ENCODE measurements at regions not wholly inside any gene's neighbourhood (a gene's known extent, or its start where the extent isn't known, plus 50 kb on each side); places are given as distances from the start of the nearest gene placed in this dataset.

- no peak for DNase-seq (ENCODE audit: low spot score in 2 of 2)
- Histone ChIP-seq H3K4me1 (peaks cover 0 to 6% (median 0%) of the 10 kb centered on the region in 4 donors), H3K27ac (no peak overlapping the region), H3K36me3 (no peaks in the 10 kb centered on the region), H3K9me3 (no peaks in the 10 kb centered on the region), H3K4me3 (no peak overlapping the region), H3K27me3 (no peaks in the 10 kb centered on the region)
- 71 to 88% methylated on average over 1 of the region's 1 CpG for WGBS, 2 donors
- TF ChIP-seq EP300 (IDR thresholded peaks at IDR 0.05) = no peak
- TF ChIP-seq POLR2A (IDR thresholded peaks at IDR 0.05) = no peak
- TF ChIP-seq CTCF (IDR thresholded peaks at IDR 0.05) = no peak
Observed at GRCh38 chr6:11640486-11640885, 102.9 kb downstream of the TMEM170B start.

- no peaks in the 10 kb centered on the region for H3K27me3 ChIP-seq
- H3K27ac ChIP-seq = no peak overlapping the region
- no peaks in the 10 kb centered on the region for H3K4me1 ChIP-seq
- DNase-seq (ENCODE audit: low spot score in 2 of 2) = no peak
- 96 to 97% methylated on average over 2 of the region's 2 CpGs for WGBS, 2 donors
- no peak overlapping the region for H3K4me3 ChIP-seq
- no peaks in the 10 kb centered on the region for H3K36me3 ChIP-seq
- TF ChIP-seq CTCF (IDR thresholded peaks at IDR 0.05) (no peak), POLR2A (IDR thresholded peaks at IDR 0.05) (no peak), EP300 (IDR thresholded peaks at IDR 0.05) (no peak)
- peaks cover 0 to 2% (median 0%) of the 10 kb centered on the region in 4 donors for H3K9me3 ChIP-seq
Observed at GRCh38 chr6:11644071-11644470, 106.5 kb downstream of the TMEM170B start.

- H3K4me1 ChIP-seq = no peaks in the 10 kb centered on the region
- H3K27ac ChIP-seq = no peak overlapping the region
- no peak overlapping the region for H3K4me3 ChIP-seq
- no peak for DNase-seq (ENCODE audit: low spot score in 2 of 2)
- no peak for TF ChIP-seq POLR2A (IDR thresholded peaks at IDR 0.05)
- no peak for TF ChIP-seq EP300 (IDR thresholded peaks at IDR 0.05)
- no peak for TF ChIP-seq CTCF (IDR thresholded peaks at IDR 0.05)
- no peaks in the 10 kb centered on the region for H3K27me3 ChIP-seq
- WGBS, 2 donors = 80 to 84% methylated on average over 4 of the region's 4 CpGs
- H3K36me3 ChIP-seq = no peaks in the 10 kb centered on the region
- peaks cover 0 to 2% (median 0%) of the 10 kb centered on the region in 4 donors for H3K9me3 ChIP-seq
Observed at GRCh38 chr6:11644601-11645000, 107.1 kb downstream of the TMEM170B start.

- Histone ChIP-seq H3K4me3 (no peak overlapping the region), H3K27ac (no peak overlapping the region), H3K36me3 (no peaks in the 10 kb centered on the region), H3K4me1 (no peaks in the 10 kb centered on the region), H3K9me3 (peaks cover 0 to 2% (median 0%) of the 10 kb centered on the region in 4 donors), H3K27me3 (no peaks in the 10 kb centered on the region)
- DNase-seq (ENCODE audit: low spot score in 2 of 2) = no peak
- WGBS, 2 donors = 55 to 57% methylated on average over 1 of the region's 1 CpG
- no peak for TF ChIP-seq EP300 (IDR thresholded peaks at IDR 0.05)
- no peak for TF ChIP-seq POLR2A (IDR thresholded peaks at IDR 0.05)
- no peak for TF ChIP-seq CTCF (IDR thresholded peaks at IDR 0.05)
Observed at GRCh38 chr6:11645016-11645415, 107.5 kb downstream of the TMEM170B start.

- no peak overlapping the region for H3K4me3 ChIP-seq
- no peak overlapping the region for H3K27ac ChIP-seq
- H3K36me3 ChIP-seq = no peaks in the 10 kb centered on the region
- peaks cover 0 to 9% (median 0%) of the 10 kb centered on the region in 4 donors for H3K4me1 ChIP-seq
- TF ChIP-seq EP300 (IDR thresholded peaks at IDR 0.05) = no peak
- TF ChIP-seq POLR2A (IDR thresholded peaks at IDR 0.05) = no peak
- TF ChIP-seq CTCF (IDR thresholded peaks at IDR 0.05) = no peak
- H3K27me3 ChIP-seq = no peaks in the 10 kb centered on the region
- H3K9me3 ChIP-seq = peaks cover 0 to 2% (median 0%) of the 10 kb centered on the region in 4 donors
- 71 to 95% methylated on average over 2 of the region's 2 CpGs for WGBS, 2 donors
- no peak for DNase-seq (ENCODE audit: low spot score in 2 of 2)
Observed at GRCh38 chr6:11648436-11648775, 110.9 kb downstream of the TMEM170B start.
